Cardiac fibroblast (primary cell): ENCODE measurements at regions not wholly inside any gene's neighbourhood (a gene's known extent, or its start where the extent isn't known, plus 50 kb on each side); places are given as distances from the start of the nearest gene placed in this dataset.

ENCODE experiments used
- DNase-seq, 2 donors: peaks; one replicate each; pipeline versions ENCODE4 v3.0.0 to v3.0.0-alpha.2; 2010; ENCODE audit warnings: low read depth in 2 of 2
- H3K4me3 ChIP-seq, 2 donors: replicated peaks in 1 of 2; 1 replicate in 1 of 2; 2 replicates in 1 of 2; pipeline ENCODE4 v1.5.1; 2011; ENCODE audit warnings: low read depth in 2 of 2, low read length in 2 of 2, mild to moderate bottlenecking in 2 of 2, moderate library complexity in 1 of 2
- TF ChIP-seq, protein P1 (sequence below): IDR thresholded peaks from one replicate; pipeline ENCODE4 v1.5.1; 2011; ENCODE audit warnings: low read depth, mild to moderate bottlenecking, low read length, inconsistent platforms

DNA sequence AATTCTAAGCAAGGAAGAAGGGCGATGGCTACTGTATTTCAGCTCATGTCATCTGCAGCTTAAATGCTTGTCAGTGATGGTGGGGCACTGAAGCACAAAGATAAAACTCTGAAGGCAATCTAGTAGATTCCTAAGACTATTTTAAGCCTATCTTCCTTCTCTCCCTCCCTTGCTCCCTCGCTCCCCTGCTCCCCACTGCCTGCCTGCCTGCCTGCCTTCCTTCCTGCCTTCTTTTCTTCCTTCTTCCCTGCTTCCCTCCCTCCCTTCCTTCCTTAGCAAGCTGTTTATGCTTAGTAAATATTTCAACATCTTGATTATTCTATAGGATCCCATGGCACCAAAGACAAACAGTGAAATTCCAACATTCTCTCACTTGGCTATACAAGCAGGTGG, 99.6 kb downstream of the OXSM start:
- no peak for DNase-seq
- TF ChIP-seq, protein P1, sequence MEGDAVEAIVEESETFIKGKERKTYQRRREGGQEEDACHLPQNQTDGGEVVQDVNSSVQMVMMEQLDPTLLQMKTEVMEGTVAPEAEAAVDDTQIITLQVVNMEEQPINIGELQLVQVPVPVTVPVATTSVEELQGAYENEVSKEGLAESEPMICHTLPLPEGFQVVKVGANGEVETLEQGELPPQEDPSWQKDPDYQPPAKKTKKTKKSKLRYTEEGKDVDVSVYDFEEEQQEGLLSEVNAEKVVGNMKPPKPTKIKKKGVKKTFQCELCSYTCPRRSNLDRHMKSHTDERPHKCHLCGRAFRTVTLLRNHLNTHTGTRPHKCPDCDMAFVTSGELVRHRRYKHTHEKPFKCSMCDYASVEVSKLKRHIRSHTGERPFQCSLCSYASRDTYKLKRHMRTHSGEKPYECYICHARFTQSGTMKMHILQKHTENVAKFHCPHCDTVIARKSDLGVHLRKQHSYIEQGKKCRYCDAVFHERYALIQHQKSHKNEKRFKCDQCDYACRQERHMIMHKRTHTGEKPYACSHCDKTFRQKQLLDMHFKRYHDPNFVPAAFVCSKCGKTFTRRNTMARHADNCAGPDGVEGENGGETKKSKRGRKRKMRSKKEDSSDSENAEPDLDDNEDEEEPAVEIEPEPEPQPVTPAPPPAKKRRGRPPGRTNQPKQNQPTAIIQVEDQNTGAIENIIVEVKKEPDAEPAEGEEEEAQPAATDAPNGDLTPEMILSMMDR = no peak
- no peak overlapping the region for H3K4me3 ChIP-seq

DNA sequence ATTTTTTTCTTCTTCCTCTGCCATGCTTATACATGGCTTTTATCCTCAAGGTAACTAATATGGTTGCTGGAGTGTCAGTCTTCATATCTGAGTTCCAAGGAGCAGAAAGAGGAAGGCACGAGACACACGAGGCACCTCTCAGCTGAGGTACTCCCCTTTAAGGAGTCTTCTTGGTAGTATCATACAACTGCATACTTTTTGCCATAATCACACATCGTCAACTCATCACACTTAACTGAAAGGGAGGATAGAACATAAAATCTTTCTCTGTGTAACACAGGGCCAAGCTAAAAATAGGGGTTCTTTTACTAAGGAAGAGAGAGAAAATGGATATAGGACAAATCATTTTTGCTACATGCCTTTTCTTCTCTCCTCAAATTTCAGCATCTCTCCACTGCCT, 104.2 kb downstream of the OXSM start:
- H3K4me3 ChIP-seq = no peak overlapping the region
- TF ChIP-seq, protein P1 = no peak
- DNase-seq = no peak

DNA sequence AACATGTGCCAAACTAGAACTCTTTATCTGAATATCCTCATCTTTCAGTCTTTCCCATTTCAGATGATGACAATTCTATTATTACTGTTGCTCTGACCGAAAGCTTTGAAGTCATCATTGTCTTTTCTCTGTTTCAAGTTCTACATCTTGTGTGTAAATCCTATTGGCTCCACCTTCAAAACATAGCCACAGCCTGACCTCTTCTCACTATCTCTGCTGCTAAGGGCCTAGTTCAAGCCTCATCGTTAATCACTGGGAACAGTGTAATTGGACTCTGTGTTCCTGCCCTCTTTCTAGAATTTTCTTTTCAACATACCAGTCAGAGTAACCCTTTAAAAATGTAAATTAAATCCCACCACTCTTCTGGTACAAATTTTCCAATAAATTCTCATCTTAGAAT, 105.1 kb downstream of the OXSM start:
- no peak overlapping the region for H3K4me3 ChIP-seq
- no peak for DNase-seq
- TF ChIP-seq, protein P1 = no peak

DNA sequence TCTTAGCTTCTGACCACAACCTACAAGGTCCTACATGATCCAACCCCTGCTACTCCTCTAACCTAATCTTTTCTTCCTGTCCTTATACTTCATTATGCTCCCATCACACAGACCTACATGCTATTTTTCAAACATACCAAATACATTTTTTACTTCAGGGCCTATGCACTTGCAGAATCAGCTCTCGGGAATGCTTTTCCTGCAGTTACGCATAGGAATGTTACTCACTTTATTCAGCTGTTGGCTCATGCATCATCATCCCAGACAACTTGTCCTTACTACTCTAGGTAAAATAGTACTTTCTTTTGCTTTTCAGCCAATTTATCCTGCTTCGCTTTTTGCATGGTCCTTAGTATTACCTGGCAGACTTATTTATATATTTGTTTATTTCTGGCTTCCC, 105.6 kb downstream of the OXSM start:
- no peak overlapping the region for H3K4me3 ChIP-seq
- TF ChIP-seq, protein P1 = no peak
- DNase-seq = peak in 1 of 2 donors; percentile 71

DNA sequence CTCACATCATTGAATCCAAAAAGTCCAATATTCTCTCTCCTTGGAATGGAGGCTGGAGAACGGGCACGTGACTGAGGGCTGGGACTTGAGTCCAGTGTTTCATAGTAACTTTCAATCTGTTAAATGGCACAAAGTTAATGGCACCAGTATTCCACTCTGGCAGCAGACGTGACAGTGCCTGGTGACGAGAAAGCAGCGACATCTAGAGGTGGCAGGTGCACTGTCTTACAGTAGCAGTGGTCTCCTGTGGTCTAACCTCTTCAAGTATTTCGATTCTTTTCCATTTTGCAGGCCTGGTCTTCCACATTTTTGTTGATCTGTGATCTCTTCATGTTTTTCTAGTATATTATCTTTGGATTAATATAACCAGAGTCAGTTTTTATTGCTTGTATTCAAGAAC, 107.1 kb downstream of the OXSM start:
- H3K4me3 ChIP-seq = no peak overlapping the region
- TF ChIP-seq, protein P1 = peak; percentile 42

DNA sequence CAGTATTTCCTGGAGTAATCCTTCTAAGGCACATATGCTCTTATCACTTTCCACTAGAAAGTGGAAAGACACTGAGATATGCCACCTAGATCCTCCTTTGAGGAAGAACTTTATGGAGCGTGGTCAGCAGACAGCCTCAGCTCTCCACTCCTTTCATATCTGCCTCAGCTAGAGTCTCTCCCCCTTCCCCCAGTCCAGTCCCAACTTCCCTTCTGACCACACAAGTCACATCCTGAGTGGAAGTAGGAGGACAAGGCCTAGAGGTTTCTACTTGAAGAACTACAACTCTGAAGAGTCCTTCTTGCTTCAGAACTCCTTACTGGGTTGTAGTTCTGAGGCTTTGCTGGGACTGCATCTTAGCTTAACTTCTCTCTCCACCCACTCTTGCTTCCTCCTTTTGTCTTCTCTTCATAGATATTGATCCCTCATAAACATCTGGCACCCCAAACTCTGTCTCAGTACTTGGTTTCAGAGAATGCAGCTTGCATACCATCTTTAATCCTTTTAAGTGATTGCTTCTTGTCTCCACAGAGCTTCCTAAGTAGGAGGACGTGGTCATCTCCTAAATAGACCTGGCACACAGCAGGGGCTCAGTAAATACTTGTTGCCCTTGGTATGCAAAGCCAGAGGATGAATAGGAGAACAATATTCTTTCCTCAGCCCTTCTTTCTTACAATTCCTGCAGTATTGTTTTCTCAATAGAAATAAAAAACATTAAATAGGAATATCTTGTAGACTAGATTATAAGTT, 109.6 kb downstream of the OXSM start:
- DNase-seq = no peak
- no peak overlapping the region for H3K4me3 ChIP-seq
- TF ChIP-seq, protein P1 = no peak

More for the DNA sequence above, 107.1 kb downstream of the OXSM start:
- peak in 1 of 2 donors; percentile 27 for DNase-seq

DNA sequence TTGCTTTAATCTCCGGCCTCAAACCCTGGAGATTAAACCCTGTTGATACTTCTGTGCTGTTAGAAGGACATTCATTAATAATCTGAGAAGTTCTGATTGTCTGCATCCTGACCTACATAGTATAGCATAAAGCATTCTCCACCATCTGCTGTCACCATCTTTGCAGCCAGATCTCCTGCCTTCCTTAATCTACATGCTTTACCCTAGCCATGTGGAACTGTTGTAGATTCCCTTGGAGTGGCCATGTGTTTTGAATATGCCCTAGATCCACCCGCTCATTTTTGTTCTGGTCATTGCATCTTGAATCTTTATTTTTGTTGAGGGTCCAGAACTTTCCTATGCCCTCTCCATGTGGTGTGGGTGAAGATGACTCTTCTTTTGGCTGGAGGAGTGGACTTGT, 110.3 kb downstream of the OXSM start:
- TF ChIP-seq, protein P1 = no peak
- H3K4me3 ChIP-seq = no peak overlapping the region
- no peak for DNase-seq
